Activated effector memory CD4-positive, alpha-beta T cell treated with Interleukin-2 at 50 U/mL for 16 hours (primary cell): ENCODE measurements at regions not wholly inside any gene's neighbourhood (a gene's known extent, or its start where the extent isn't known, plus 50 kb on each side); places are given as distances from the start of the nearest gene placed in this dataset.
"Not testable (repeated sequence)": the region's sequence is repeated elsewhere in the genome, so short reads cannot be mapped to it uniquely, and the experiment has no call there.

Experiments
- DNase-seq: peaks from one replicate; pipeline ENCODE4 v3.0.0-alpha.2; 2020

DNA sequence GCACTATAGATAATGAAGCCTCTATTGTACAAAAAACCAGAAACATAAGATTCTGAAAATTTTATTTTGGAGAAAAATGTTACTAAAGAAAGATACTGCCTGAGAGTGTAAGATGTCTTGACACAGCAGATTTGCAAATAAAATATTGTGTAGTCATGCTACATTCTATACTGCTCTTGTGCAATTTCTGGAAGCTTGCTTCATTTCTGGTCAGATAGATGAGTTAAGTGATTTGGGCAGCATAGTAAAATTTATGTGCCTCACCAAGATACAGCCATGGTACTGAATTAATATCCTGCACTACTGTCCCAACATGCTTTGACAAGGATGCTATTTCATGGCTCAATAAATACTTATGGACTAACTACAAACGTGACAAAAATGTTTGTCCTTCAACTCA is 55.1 kb upstream of the STARD13 start:
- DNase-seq = no peak

DNA sequence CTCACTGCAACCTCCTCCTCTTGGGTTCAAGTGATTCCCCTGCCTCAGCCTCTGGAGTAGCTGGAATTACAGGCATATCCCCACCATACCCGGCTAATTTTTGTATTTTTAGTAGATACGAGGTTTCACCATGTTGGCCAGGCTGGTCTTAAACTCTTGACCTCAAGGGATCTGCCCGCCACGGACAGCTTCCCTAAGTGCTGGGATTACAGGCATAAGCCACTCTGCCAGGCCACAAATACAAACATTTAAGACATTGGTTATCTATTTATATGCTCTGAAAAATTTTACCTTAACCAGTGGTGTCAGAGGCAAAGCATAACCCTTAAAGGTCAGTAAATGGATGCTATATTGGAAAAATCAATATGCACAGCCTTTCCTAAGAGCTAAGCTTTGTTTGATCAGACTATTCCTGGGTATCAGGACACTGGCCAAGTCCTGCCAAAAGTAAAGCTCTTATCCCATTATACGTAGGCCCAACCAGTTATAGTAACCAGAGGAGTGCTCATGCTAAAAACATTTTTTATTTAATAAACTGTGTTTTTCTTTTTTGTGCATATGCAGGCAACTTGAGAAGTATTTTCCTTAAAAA is 56.4 kb upstream of the STARD13 start:
- DNase-seq = no peak

DNA sequence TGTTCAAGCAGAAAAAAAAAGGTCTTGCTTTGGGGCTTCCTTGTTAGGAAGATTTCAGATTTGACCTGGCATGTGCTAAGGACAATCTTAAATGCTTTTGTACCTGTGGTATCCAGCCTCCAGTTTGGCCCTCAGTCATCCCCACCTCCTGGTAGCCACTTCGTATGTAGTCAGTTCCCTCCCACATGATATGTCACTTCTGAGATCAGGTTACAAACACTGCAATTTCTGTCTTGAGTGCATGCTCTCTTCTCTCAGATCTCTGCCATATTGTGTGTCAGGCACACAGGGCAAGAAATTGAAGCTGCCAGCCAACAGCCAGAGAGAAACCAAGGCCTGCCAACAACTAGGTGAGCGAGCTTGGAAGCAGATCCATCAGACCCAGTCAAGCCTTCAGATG is 60.3 kb upstream of the STARD13 start:
- DNase-seq = no peak

DNA sequence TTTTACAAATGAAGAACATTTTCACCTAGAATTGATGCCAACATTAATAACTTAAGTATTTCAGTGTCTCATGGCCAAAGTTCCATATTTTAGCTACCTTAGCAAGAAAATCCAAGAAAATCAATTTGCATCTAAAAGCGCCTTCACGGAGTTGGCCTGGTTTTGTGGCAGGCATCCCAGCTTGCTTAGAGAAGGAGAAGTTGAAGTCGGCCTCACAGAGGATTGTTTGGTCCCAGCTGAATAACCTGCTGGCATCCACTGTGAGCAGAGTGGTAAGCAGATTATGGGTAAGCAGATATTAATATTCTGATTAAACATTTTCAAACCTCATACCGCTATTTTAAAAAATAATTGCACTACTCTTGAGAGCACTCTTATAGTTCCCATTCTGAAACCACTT is 62.3 kb upstream of the STARD13 start:
- no peak for DNase-seq

DNA sequence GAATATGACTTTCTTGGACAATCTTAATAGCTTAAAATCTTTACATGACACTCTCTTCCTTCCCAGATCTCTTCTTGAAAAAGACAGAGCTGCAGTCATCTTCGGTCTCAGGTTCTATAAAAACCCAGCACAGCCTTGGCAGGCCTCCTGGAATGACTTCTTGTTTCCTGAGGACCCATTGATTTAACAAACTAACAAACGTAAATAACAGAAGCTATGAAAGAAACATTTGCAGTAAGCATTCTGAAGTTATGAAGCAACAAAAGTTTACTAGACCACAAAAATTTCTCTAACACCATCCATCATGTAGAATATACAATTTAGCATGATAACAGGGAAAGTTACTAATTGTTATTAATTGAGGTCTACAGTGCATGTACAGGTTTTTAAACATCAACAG is 62.8 kb upstream of the STARD13 start:
- no peak for DNase-seq

DNA sequence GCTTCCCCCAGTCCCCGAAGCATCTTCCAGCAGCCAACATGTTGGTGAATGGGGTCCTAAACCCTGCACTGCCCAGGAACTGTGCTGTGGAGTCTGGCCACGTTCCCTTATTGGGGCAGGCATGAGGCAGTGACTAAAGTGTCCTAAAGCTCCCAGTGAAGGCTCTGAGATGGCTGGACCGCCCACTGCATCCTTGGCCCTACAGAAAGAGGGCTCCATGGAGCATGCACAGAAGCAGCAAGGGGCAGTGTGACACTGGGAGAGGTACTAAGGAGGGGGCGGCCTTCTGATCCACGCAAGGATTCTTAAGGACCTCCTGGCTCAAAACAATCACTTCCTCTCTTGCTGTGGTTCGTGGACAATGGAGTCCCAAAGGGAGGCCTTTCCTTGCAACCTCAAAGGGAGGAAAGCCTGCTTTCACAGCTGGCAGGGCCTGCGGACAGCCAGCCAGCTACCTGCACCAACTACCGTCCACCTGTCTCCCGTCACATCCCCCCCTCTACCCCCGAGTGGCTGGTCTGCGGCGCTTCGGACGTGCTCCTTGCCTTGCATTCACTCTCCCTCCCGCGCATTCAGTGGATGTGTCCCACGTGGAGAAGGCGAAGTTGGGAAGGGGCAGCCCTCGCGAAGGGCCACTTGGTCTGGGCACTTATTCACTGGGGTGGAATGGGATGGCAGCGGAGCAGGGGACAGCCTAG is 63.9 kb upstream of the STARD13 start:
- no peak for DNase-seq

DNA sequence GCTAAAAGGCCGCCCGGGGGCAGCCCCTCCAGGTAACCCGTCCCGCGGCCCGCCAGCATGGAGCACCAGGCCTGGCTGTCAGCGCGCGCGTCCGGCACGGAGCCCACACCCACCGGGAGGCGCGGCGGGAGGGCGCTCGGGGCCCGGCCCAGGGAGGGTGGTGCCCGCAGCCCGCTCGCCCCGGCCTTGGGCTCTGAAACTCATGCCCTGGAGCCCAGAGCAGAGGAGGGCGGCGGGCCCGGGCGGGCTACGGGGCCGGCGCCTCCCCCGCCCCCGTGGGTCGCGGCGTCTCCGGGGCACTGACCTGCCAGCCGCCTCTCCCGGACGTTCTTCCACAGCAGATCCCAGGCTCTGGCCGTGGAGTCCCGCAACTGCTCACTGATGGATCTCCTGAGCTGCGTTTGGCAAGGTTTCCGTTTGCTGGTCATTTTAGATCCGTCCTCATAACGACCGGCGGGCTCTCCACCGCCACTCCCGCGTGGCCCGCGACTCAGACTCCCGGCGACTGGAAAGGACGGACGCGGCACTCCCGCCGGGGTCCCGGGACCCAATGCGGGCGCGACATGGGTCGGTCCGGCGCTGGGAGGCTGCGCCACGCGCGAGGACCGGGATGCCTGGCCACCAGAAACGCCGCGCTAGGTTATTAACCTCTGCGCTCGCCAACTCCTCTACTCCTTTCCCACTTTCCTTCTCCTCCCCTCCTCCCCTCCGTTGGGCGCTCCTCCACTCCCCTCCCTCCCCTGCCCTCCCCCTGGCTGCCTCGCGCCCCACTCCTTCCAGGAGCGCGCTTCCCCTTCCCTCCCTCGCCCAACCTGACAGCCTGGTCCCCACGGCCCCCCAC is 64.7 kb upstream of the STARD13 start:
- no peak for DNase-seq

DNA sequence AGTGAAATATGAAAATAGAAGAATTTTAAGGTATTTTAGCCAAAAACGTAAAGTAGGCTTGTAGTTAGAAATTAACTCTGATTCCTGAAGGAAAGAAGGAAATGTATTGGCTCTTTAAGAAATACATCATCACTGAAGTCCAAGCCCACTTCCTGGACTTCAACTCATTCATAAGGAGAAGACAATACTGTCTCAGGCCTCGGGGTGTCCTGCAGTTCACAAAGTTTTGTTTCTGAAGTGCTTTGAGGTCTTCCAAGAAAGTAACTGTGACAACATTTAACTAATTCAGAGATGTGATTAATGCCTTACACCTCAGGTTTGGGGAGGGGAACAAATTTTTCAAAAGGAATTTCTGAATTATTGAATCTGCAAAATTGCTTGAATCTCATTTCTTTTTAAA is 65.8 kb upstream of the STARD13 start:
- no peak for DNase-seq

DNA sequence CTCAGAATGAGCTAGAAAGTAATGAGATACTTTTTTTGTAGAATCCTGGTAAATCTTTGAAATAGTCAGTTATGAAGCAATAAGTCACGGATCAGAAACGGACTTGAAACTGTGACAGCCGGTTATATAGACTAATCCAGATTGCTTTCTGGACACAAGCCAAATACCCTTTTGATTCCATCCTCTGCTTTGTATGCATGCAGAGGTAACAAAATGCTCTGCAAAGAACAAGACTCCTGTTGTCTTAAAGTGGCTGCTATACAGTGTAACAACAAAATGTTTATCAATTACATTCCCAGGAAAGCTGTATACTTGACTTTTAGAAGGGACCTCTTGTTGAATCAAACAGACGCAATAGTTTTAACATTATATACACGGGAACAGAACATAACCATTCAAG is 66.5 kb upstream of the STARD13 start:
- DNase-seq = no peak

DNA sequence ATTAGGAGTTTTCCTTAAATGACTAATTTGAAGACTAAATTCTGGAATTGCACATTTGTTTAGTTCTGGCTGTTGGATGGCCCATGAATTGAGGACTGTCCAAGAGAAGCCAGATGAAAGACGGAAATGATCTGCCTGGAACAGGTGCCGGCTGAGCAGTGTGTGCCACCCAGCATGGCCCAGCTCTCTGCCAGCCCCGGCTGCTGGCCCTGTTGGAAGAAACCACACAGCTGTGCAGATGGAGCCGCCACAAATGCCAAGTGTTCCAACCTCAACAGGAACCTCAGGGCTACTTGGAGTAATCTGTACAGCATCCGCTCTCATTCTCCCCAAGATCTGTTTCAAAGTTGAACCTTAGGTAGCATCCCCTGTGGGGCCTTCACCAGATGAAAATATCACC is 67.0 kb upstream of the STARD13 start:
- no peak for DNase-seq

DNA sequence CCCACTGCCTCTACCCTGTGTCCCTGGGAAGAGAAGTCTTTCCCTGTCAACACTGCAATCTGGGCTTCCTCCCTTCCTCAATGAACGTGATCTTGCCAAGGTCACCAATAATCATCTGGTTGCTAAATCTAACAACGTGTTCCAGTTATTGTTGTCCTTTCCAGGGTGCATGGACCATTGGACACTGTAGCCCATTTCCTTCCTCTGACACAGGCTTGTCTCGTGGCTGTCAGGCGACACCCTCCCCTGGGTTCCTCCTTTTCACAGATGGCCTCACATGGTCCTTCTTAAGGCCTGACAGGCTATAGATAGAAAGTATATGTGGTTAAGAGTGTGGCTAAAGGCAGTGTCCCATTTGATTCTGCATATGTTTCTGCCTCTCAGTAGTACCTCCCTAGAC is 67.7 kb upstream of the STARD13 start:
- no peak for DNase-seq

DNA sequence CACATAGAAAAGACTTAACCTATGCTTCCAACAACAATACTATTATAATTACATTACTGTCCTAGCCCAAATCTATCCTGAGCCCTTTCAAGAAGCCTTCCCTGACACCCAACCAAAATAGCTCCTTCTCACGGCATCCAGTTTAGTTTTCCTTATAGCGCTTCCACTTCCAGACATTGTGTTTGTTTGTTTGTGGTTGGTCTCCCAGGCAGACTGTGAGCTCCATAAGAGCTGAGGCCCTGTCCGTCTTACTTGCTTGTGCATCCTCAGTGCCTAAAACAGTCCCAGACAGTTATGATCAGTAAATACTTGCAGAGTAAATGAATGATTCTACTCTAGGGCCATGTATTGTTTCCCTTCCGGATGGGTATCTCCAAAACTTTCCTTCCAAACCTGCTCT is 68.1 kb upstream of the STARD13 start:
- no peak for DNase-seq

DNA sequence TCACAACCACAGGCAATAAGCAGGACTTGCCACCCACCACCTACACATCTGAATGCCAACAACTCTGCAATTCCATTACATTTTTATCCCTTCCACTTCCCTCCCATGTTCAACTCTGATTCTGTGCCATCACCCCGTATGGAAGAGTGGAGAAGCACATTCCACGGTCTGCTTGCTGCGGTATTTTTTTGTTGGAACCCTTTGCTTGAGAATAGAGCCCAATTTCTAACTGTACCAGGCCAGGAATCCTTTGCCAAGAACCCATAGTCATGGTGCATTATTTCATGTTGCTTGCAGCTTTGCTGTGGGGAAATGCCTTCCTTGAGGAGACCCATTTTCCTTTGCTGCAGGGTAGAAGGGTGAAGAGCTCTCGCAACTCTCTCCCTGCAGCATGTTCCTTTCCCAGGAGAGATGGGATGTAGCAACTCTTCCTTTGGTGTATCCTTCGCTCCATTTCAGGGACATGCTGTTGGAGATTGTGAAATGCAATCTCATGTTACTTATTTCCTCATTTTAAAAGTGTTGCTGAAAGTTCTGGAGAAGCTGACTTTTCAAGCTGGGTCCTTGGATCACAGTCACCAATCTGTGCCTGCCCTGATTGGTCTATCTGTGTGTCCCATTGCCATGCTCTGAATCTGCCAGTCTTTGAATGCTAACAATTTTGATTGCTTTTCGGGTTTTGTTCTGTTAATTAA is 69.8 kb upstream of the STARD13 start:
- no peak for DNase-seq

DNA sequence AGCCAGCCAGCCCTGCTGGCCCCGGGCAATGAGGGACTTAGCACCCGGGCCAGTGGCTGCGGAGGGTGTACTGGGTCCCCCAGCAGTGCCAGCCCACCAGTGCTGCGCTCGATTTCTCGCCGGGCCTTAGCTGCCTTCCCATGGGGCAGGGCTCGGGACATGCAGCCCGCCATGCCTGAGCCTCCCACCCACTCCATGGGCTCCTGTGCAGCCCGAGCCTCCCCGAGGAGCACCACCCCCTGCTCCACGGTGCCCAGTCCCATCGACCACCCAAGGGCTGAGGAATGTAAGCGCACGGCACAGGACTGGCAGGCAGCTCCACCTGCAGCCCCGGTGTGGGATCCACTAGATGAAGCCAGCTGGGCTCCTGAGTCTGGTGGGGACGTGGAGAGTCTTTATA is 72.5 kb upstream of the STARD13 start:
- DNase-seq = not testable (repeated sequence)

DNA sequence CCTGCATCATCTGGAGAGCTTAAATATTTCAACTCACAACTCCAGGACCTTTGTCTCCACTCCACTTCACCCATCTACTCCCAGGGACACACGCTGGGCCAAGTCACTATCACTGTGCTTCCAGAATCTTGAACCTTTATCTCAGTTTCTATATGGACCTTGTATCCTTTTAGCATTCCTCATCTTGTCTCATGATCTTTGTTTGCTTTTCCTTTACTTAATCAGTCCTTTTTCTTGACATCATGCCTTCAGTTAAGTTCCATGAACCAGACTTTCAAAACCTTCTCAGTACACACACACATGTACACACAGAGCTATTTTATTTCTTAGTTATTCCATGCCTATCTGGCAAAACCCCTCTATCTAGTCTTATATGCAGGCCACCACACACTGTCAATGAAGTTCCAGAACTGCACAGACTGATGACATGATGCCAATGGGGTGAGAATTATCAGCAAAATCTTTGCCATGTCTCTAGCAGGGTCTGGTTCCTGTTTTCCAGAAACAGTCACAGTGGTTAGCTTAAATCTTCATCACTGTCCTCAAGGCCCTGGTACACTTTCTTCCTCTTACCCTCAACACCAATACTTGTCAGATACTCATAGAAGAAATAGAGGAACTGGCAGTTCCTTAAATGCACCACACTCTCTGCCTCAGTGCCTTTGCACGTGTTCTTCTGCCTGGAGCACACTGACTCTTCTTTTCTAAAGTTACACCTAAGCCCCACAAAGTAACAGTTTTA is 77.6 kb upstream of the STARD13 start:
- DNase-seq = no peak

DNA sequence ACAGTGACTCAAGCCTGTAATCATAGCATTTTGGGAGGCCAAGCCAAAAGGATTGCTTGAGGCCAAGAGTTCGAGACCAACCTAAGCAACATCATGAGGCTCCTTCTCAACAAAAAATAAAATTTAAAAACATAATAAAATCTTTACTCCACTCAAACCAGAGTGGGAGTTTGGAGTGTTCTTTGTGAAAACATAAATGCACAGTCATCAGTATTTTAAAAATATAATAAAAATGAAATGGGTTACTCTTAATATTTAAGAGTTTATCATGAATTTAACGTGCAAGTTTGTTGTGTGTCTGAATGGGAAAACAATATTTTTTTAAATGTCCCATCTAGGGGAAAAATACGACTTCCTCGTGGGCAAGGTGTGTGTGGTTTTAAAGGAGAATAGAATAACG is 78.6 kb upstream of the STARD13 start:
- no peak for DNase-seq

DNA sequence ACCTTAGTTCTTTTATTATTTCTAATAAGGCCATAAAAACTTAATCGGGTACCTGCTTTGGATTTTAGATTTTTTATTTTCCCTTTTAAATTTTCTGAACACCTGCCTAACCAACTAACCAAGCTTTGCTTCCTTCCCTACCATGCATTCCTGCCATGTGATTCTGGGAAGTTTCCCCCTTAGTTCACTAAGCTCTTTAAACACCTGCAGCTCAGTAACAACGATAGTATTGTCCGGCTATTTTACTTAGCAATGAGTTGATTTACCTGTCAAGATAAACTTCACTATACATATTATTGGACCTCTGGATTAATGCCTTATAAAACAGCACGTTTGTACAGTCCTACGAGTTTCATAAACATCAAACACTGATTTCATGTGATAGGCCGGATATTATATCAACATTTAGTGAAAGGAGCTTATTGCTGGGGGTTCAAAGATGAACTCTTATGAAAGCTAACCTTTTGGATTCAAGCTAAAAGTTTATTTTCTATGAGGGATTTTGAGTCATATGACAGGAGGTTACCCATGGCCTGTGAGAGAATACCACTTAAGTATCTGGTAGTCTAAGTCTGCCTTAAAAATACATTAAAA is 81.0 kb upstream of the STARD13 start:
- DNase-seq = no peak

DNA sequence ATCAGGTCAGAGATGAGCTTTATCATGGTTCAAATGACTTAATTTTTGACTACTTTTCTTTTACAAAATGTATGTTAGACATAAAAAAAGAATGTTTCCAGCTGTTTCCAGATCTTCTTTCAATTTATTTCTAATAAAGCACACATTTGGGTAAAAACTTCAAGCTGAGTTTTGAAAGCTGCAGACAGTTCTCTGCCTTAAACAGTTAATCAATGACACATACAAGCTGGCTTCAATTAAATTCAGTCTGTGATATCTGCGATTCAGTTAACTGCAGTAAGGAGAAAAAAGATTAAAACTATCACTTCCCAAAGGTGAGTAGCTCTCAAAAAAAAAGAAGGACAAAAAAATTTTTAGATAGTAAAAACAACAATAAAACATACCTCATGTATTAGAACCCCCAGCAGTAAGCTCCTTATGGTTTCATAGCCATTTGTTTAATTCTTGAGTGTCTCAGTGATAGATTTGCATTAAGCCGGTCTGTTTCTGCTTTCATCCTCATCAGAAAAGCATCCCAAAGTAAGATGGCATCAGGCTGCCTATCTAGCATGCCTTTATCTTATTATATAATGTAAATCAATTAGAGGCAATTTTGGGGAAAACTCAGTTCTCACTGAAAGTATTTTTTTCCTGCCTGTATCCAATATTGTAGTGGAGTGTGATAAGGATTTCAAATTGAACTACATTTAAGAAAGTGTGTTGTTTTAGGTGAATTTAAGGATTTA is 81.8 kb upstream of the STARD13 start:
- DNase-seq = no peak

DNA sequence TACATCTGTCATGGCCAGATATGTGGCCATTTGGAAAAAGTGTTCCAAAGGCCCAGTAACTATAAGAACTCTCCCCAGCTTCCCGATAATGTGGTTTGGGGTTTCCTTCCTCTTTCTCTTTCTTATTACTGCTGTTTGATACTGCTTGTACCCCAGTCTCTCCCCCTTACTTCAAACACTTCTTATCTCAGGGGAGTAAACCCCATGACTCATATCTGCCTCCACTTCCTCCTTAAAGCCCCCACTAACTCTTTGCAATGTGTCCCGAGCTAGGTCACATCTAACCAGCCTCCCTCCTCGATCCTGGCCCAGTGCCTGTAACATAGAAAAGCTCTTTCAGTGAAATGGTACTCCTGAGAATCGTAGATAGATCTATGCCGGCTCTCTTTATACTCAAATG is 82.4 kb upstream of the STARD13 start:
- DNase-seq = no peak

DNA sequence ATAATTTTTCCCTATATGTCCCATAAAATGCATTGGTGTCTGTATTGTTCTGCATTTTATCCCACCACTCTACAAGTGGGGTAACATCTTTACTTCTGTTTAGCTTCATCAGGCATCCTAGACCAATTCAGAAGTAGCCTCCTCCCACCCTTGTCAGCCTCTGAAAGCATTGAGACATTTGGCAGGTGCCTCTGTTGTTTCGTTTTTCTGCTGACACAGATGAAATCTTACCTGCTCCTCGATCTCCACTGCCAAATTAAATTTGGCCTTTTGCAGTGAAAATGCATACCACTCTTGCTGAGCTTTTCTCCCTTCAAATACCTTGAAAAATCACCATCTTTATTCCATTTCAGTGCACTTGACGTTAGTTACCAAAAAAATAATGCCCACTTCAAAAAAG is 83.5 kb upstream of the STARD13 start:
- no peak for DNase-seq

DNA sequence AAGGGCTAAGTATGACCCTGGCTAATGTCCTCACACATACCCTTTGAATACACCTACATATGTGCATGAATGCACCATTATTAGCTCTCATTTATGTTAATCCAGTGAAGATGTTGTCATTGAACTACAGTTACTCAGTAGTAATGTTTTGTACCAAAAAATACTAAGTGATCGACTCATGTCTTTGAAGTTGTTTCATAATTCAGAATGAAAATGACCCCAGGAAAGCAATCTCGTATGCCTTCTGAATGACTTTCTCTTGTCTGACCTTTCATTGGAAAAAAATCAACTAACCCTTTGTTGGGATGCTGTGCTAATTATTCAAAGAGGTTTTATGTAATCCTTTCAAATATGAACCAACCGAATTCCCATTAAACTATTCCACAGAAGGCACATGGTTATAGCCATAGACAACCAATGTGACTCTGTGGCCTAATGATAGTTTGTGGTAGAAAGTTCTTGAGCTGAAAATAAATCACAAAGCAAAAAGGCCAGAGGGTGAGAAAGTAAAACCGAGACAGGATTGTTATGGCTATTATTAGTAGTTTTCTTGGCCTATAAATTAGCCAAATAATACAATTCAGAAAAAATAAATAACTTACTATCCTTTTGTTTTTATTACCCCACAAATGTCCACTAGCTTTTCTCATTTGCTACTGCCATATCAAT is 86.8 kb upstream of the STARD13 start:
- no peak for DNase-seq
